GM10248 (cell line): ENCODE measurements at regions not wholly inside any gene's neighbourhood (a gene's known extent, or its start where the extent isn't known, plus 50 kb on each side); places are given as distances from the start of the nearest gene placed in this dataset.

Experiments
- CTCF ChIA-PET: fragments of 300-600 bp; sonication (Branson Sonifier 250); formaldehyde crosslinking; extraction: SDS; loops from one replicate; lab custom pipeline; 2021; ENCODE audit warnings: antibody characterized with exemption; lab: Yijun Ruan, JAX
- POLR2A ChIA-PET: fragments of 350-650 bp; sonication (Branson Sonifier 250); formaldehyde crosslinking; extraction: SDS; loops from one replicate; lab custom pipeline; 2020; ENCODE audit warnings: antibody characterized with exemption; lab: Yijun Ruan, JAX
- DNase-seq: peaks from one replicate; pipeline ENCODE4 v3.0.0; 2012; ENCODE audit errors: extremely low spot score
- CTCF ChIP-seq: IDR thresholded peaks from 2 replicates; pipeline ENCODE4 v1.5.1; 2012; ENCODE audit warnings: mild to moderate bottlenecking, low read depth; ENCODE audit errors: extremely low read depth, missing control alignments, control extremely low read depth

DNA sequence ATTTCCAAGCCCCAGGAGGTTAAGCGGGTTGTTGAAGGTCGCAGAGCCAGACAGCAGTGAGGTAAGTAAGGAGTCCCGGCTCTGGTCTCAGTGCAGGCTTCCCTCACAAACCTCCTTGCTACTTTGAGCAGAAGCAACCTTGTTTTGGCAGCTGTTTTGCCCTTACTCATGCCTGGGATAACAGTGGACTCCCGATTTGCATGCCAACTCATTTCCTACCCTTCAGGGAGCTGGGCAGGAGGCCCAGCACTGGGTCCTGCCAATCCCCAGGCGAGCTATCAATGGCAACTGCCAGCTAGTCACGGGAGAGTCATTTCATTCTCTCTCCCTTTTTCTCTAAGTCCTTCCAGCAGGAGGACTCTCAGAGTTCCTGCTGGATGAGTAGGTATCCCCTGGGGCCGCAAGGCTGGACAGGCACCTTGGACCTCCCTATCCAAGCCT lies 72.0 kb upstream of the KSR1 start:
- no peak for DNase-seq
- ChIA-PET POLR2A (no interaction called here), CTCF (interaction anchor here (1.1 to 7.3 kb wide), 4 partner anchors 22 to 216 kb away, joined by 3 to 74 read pairs (median 4); no protein-coding TSS in a partner anchor)
- TF ChIP-seq CTCF = no peak

DNA sequence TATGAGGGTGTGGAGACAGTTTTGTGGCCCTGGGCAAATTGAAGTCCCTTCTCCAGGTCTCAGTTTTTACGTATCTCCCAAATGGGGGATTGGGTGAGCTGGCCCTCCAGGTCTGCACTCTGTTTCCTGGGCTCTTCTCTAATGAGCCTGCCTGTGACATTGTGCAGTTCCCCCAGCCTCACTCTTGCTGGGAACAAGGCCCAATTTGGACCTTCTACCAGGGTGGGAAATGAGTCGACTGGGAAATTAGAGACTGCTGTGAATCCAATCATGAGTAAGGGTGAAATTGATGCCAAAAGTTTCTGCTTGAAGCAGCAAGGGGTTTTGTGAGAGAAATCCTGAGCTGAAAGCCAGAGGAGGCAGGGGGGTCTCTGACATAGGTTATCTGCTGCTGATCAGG lies 71.5 kb upstream of the KSR1 start:
- TF ChIP-seq CTCF = no peak
- DNase-seq = no peak
- ChIA-PET CTCF (interaction anchor here (1.1 to 7.3 kb wide), 6 partner anchors 22 to 266 kb away, joined by 3 to 74 read pairs (median 3); no protein-coding TSS in a partner anchor), POLR2A (no interaction called here)

DNA sequence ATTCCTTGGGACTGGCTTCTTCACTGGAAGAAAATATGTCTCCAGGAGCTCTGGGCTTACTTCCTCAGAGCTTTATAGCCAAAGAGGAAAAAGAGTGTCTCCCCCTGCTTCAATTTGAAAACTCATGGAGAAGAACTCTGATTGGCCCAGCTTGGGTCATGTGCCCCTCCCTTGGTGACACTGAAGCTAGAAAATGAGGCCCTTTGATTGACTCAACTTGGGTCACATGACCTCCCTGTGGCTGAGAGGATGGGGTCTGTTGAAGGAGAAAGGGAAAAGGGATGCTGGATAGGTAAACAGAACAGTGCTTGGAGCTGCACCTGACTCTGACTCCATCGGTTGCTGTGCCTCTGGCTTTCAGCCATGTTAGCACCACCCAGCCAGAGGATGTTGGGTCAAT lies 70.6 kb upstream of the KSR1 start:
- no peak for TF ChIP-seq CTCF
- DNase-seq = no peak
- POLR2A ChIA-PET = no interaction called here
- CTCF ChIA-PET = interaction anchor here (1.1 to 7.3 kb wide), 4 partner anchors 140 to 265 kb away, joined by 3 to 74 read pairs (median 4); no protein-coding TSS in a partner anchor

DNA sequence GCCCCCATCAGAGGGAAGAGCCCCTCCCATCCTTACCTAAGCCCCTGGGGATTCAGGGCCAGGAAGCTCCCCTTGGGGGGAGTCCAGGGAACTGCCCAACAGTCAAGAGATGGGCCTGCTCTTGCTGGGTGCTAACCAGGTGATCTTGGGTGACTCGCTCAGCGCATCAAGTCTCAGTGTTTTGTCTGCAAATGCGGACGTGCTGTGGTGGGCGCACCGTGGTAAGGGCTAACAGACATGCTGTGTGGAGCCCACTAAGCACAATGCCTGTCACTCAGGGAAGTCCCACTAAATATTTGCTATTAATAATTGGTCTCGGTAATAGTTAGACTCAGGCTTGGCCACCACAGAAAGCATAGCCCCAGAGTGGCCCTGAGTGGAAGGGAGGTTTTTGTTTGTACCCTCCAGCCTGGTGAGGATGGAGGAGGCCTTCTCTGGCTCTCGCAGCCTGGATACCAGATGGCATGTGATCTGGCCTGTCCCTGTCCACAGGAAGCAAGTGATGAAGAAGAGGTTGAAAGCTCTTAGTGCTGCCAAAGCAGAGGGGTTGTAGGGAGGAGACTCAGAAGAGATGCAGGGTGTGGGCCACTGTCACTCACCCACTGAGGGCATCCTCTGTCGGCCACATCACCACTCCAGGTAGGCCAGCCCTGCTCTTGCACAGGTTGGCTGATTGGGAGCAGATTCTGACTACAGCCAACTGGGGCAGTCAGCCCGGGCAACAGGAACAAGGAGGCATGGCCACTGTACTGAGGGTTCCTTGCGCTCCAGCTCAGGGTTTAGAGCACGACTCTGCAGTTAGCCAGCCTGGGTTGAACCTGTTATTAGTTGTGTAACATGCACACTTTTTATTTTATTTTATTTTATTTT lies 69.8 kb upstream of the KSR1 start:
- TF ChIP-seq CTCF = no peak
- no peak for DNase-seq
- ChIA-PET POLR2A (no interaction called here), CTCF (interaction anchor here (1.4 to 7.3 kb wide), 2 partner anchors 214 to 264 kb away, joined by 3 to 74 read pairs; no protein-coding TSS in a partner anchor)

- DNase-seq = no peak
- no peak for TF ChIP-seq CTCF
- CTCF ChIA-PET = interaction anchor here (0.8 to 1.4 kb wide), 5 partner anchors 8 to 210 kb away, joined by 3 to 4 read pairs (median 3); no protein-coding TSS in a partner anchor
- POLR2A ChIA-PET = no interaction called here
Observed at GRCh38 chr17:27389542-27390140, 66.6 kb upstream of the KSR1 start.

GRCh38 chr17:27390540-27390939 lies 65.7 kb upstream of the KSR1 start:
- DNase-seq = no peak
- ChIA-PET CTCF (interaction anchor here (0.8 to 1.3 kb wide), 3 partner anchors 9 to 30 kb away, joined by 3 to 5 read pairs (median 3); no protein-coding TSS in a partner anchor), POLR2A (no interaction called here)
- TF ChIP-seq CTCF = no peak
